NT2/D1 (cell line): ENCODE measurements at regions not wholly inside any gene's neighbourhood (a gene's known extent, or its start where the extent isn't known, plus 50 kb on each side); places are given as distances from the start of the nearest gene placed in this dataset.

Source experiments
- YY1 ChIP-seq: IDR thresholded peaks from 2 replicates; pipeline ENCODE4 v1.6.1; 2011; ENCODE audit not compliant: insufficient read length, insufficient read depth
- ZNF274 ChIP-seq: IDR thresholded peaks from 2 replicates; pipeline ENCODE4 v1.6.1; 2011; ENCODE audit warnings: mild to moderate bottlenecking, low read depth, low read length

DNA sequence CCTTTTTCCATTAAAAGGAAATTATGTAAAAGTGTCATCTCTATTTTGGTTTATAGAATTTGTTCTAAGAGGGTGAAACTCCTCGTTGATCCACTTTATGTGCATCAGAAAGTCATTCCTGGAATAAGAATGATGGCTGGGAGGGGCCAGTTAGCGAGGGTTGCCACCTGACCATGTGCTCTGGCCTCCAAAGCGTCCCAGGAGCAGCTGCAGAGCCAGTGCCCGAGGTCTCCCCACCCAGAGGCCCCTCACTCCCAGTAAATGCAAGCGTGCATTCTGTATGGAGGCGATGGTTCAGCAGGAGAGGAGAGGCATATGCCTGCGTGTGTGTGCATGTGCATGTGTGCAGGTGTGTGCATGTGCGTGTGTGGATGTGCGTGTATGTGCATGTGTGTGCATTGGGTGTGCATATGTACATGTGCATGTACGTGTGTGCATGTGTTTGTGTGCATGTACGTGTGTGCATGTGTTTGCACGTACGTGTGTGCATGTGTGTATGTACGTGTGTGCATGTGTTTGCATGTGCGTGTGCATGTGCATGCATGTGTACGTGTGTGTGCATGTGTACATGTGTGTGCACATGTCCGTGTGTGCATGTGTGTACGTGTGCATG is 345.8 kb downstream of the TEX29 start:
- TF ChIP-seq ZNF274 (no peak), YY1 (no peak)
